GM21825 (cell line): ENCODE measurements at regions not wholly inside any gene's neighbourhood (a gene's known extent, or its start where the extent isn't known, plus 50 kb on each side); places are given as distances from the start of the nearest gene placed in this dataset.
"Not testable (repeated sequence)": the region's sequence is repeated elsewhere in the genome, so short reads cannot be mapped to it uniquely, and the experiment has no call there.

ENCODE experiments used
- ATAC-seq: cut with Tn5 transposase; IDR thresholded peaks from one replicate; pipeline ENCODE4 v1.9.1; 2021; ENCODE audit warnings: mild to moderate bottlenecking, moderate library complexity; ENCODE audit not compliant: unreplicated experiment

DNA sequence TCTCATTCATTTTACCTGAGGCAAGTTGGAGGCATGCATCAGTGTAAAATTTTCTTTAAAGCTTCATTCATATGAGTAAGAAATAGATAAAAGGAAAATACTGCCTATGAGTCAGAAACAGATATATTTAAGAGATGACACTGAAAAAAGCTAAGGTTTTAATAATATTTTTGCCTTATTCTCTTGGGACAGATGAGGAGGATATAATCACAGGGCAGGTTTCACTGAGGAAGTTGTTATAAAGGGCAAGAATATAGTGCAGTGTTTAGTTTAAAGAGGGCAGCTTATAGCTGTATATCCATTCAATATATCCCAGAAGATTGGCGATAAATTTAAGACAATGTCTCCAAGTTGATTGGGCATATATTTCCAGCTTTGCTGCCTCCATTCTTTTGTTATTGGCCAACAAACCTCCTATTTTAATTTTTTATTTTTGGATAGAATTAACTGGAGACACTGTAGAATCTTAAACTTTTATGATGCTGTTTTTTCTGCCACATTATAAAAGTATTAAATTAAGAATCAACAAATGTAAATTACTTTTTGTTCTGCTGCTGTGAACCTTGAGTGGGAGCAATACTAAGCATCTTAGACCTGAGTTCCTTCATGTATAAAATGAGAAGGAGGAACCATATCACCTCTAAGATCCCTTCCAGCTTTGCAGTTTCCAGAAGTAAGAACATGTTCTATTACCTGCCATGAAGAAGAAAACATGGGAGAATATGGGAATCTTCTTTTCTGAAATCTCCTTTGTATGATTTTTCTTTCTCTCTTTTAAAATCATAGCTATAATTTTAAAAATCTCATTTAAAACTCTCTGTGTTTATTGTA is 171.6 kb downstream of the S1PR1 start:
- peak; percentile 16 for ATAC-seq

DNA sequence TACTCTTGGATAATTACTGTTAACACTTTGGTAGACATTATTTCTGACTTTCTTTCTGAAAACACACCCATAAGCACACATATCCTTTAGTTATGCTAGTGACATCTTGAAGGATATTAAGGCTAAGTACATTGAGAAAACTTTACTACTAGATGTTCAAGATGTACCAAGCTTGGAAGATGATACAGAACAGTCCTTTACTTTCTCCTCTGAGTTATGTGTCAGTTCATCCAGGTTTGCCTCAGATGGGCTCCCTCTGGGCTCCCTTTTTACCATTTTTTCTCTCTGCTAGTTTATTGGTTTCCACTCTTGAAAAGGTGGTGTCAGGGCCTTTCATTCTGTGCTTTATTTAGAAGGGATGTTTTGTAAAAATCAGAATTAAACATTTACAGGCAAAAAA is 172.3 kb downstream of the S1PR1 start:
- no peak for ATAC-seq

DNA sequence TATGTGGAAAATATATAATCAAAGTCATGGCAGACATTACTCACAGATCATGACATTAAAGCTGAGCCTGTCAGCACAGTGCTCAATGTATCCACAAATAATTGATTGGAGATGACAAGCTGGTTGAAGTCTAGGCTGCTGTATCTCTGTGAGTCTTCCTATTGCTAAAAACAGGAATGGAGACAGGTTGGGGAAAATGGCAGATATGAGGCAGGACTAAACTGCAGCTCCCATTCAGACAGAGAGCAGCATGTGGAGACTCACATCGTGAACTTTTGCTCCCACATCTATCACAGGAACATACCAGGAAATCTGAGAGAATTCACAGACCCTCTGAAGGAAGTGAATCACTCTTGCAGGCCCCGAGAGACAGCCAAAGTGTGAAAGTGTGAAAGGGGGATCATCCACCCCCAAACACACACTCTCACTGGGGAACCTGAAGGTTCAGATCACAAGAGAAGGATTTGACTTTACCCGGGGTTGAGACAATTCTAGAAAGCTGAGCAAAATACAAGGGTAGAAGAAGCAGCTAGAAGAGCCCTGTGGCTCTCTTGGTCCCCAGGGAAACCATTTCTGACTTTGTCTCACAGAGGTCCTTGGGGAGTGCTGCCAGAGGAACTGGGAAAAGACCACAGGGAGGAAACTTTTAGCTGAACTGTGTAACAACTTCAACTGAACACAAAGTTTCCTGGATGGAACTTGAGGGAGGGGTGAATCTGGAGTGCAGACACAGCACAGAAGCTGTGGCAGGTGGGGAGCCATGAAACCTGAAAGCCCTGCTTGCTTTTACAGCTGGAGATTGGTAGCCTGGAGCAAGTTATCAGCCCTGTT is 173.4 kb downstream of the S1PR1 start:
- ATAC-seq: peak; percentile 50

DNA sequence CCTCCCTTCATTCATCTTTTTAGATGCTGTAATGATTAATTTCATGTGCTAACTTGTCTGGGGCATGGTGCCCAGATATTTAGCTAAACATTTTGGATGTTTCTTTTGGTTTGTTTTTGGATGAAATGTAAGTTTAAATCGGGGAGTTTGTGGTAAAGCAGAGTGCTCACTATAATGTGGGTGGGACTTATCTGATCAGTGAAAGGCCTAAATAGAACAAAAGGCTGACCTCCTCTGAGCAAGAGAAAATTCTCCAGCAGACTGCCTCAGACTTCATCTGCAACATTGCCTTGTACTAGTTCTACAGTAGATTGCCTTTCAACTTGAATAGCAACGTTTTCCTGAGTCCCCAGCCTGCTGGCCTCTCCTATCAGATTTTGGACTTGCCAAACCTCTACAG is 183.6 kb downstream of the S1PR1 start:
- no peak for ATAC-seq

DNA sequence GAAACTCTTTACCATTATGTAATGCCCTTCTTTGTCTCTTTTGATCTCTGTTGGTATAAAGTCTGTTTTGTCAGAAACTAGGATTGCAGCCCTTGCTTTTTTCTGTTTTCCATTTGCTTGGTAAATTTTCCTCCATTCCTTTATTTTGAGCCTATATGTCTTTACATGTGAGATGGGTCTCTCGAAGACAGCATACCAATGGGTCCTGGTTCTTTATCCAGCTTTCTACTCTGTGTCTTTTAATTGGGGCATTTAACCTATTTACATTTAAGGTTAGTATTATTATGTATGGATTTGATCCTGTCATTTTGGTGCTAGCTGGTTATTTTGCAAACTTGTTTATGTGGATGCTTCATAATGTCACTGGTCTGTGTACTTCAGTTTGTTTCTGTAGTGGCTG is 191.3 kb downstream of the S1PR1 start:
- not testable (repeated sequence) for ATAC-seq

DNA sequence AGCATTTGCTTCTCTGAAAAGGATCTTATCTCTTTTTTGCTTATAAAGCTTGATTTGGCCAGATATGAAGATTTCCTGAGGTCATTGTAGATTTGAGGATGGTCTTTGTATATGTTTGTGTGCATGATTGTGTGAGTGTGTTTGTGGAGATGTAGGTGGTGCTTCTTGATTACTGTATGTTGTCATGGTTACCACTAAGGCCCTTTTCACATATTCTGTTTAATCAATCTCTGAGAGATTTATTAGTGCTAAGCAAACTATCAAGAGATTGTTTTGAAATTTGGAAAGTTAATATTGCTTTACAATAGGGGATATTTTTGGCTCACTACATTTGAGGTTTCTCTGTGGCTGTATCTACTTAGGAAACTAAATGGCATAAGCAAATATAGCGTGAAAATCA is 191.7 kb downstream of the S1PR1 start:
- ATAC-seq: no peak

DNA sequence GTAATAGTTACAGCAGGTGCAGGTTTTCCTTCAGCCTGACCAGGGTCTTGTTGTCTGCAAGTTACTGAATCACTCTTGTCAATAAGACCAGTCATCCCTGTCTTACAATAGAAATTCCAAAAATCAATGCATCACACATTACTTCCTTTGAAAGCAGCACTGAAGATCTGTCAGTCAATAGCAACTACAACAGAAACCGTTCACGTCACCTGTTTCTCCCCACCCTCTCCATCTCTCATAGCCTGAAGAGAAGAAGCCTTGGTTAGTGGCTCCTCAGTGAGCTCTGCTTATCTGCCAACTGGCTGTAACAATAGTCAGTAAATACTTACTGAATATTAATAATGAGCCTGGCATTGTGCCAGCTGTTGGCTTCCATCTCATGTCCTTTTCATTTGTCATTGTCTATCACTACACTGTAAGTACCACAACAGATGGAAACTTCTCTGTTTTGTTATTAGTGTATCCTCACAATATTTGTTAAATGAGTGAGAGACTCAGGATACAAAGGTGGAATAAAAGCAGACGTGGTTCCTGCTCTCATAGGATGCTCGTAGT is 195.2 kb downstream of the S1PR1 start:
- ATAC-seq: no peak

DNA sequence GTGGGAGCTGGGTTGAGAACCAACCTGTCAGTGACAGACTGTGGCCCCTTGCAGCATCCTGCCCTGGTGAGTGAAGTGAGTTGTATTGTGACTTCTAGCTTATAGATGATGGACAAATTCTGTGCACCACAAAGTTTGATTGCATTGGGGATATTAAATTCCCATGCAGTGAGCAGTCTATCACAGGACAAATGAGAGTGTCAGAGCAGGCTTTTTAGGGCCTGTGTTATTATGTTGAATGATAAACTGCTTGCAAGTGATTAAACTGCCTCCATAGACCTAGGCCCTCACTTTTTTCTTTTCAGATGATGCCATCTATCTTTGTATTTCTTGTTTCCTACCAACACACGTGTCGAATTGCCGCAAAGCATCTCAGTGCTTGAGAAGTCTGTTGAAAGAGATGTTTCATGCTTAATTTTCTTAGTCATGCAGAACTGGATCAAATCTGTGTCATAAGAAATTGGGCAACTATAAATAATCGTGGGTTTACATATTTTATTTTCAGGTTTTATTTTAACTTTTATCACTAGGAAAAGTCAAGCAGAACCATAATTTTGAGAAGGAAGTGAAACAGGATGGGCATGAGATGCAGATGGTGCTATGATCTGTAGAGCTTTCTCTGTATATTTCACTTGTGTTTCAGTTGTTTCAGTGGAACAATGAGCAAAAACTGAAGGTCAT is 199.2 kb downstream of the S1PR1 start:
- peak; percentile 56 for ATAC-seq

DNA sequence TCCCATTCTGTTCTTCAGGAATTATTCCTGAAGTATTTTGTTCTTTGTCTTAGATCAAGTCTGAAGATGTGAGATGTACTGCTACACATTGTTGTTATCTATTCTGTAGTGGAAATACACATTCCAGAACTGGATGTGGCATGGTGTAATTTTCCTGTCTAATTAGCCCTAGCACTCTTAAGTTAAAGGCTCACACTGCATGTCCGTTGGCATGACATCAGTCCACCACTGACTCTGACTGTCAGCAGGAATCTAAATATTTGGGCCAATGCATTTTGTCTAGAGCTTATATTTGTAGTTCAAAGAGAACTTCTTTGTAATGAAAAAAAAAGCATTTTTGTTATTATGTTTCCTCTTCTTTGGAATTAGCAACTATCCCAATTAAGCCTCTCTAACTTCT is 201.0 kb downstream of the S1PR1 start:
- no peak for ATAC-seq

DNA sequence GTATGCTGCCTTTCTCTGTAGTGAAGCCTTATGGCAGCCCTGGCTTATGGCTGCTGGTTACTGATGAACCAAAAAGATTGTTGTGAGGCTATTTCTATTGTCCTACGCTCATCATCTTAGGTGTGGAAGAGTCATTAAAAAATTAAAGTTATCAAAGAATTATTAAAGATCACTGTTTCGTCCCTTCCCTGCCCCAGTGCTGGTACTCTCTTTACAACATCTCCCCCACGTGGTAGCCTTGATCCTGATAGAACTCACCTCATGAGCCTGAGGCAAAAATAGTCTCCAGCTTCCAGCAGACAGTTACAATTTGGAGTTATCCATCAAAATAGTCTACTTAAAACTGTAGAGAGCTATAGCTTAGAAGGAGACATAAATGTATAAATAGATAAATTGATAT is 201.5 kb downstream of the S1PR1 start:
- peak; percentile 60 for ATAC-seq

DNA sequence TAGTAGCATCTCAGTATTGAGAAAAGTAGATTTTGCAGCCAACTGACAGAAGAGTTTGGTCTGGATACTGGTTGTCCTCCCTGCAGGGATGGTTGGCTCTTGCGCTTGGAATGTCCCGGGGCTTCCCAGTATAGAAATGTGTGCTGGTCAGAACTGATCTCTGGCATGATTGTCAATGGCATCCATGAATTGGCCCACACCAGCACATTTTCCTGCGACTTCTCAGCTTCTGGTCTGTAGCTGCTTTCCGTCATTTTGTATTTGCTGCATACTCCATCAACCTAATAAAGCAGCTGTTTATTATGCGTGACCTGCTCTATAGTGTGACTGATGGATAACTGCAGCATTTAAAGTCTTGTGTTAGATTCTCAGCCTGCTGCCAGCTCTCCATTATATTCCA is 203.7 kb downstream of the S1PR1 start:
- ATAC-seq: no peak

DNA sequence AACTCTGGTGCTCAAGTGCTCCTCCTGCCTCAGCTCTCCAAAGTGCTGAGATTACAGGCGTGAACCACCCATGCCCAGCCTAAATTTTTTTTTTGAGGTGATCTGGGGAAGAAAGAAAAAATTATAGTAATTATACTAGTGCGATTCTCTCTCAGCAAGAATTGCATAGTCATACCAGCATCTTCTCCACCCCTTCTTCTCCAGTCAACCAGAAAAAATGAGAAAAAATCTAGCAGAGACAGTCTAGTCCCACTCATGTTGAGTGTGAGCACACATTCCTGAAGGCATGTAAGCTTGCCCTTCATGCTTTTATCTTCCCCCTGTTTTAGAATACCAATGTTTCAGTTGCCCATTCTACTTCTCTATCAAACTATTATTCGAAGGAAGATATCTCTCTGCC is 207.6 kb downstream of the S1PR1 start:
- ATAC-seq: no peak

DNA sequence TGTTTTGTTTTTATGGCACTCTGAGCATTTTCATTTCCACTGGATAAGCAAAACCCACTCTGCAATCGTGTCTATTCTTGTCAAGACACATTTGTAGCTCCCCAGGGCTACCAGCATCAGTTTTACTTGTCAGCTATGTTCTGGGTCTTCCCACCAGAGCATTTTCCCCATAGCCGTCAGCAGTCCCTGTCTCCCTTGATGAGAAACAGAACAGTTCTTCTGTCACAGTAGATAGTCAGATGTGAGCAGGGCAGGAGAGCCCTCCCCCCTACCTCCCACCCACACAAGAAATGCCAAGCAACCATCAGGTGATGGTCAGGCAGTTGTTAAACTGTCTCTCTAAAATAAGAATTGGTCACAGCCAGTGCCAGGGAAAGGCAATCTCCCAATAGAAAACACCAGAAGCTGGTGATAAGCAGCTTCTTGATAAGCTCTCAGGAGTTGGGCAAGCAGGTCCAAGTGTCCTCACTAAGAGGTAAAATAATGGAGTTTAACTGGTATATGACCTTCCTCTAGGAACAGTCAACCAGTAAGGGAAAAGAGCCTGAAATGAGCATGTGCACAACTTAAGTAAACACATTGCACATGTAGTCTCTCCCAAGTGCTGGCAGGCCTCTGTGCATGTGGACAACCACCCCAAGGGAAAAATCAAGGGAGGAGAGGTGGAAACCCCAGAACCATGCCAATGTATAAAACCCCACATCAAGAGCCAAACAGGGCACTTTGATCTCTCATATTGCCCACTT is 208.2 kb downstream of the S1PR1 start:
- no peak for ATAC-seq

DNA sequence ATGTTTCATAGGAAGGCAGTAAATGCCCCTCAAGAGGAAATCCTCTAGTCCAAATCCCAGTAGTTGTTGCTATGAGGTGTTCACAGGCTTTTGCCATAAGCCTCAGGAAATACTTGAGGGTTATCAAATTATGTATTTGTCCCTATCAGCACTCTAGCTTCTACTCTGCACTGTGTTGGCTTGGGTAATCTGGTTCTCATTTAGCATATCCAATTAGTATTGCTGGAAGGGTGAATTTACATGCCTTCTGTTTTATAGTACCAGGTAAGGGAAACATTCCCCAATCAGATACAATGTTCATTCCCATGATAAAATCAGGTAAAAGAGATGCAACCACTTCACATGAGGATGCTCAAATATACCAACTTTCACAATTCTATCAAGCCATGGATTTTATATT is 211.2 kb downstream of the S1PR1 start:
- no peak for ATAC-seq

DNA sequence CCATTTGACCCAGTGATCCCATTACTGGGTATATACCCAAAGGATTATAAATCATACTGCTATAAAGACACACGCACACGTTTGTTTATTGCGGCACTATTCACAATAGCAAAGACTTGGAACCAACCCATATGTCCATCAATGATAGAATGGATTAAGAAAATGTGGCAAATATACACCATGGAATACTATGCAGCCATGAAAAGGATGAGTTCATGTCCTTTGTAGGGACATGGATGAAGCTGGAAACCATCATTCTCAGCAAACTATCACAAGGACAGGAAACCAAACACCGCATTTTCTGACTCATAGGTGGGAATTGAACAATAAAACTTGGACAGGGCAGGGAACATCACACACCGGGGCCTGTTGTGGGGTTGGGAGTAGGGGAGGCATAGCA is 213.9 kb downstream of the S1PR1 start:
- not testable (repeated sequence) for ATAC-seq

DNA sequence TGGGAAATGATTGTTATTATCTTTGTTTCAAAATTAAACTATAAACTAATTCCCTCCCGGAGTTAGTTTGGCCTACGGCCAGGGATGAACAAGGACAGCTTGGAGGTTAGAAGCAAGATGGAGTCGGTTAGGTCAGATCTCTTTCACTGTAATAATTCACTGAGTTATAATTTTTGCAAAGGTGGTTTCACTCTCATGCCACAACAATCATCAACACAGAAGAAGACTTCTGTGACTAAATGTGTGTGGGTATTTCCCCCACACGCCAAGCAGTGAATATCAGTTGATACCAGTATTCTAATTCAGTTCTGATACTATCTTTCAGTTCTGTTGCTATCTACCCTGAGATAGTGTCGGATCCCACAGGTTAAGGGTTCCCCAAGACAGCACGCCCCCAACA is 215.1 kb downstream of the S1PR1 start:
- ATAC-seq: peak; percentile 45

DNA sequence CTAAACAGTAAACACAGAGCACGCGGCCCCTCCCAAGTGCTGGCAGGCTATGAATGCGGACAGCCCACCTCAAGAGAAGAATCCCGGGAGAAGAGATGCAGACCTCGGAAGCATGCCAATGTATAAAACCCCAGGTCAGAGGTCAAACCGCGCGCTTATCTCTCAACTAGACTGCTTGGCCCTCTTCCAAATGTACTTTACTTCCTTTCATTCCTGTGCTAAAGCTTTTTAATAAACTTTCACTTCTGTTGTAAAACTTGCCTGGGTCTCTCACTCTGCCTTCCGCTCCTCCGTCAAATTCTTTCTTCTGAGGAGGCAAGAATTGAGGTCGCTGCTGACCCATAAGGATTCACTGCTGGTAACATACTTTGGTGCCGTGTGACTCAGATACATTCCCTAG is 216.0 kb downstream of the S1PR1 start:
- no peak for ATAC-seq

DNA sequence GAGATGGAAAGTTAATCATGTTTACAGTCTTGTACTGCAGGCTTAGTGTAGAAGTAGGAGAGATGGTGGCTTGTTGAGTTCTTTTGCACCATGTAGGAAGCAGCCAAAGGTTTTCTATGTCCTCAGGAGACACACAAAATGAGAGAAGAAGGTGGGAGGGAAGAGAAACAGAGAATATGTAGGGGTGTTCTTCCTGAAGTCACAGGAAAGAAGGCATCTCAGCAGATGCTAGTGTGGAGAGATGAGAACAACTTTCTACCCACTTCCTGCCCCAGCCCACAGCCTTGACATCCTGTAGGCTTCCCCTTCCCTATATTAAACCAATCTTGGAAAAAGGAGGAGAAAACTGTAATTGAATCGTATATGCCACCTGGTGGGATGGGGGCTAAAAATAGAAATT is 217.0 kb downstream of the S1PR1 start:
- ATAC-seq: peak; percentile 80

DNA sequence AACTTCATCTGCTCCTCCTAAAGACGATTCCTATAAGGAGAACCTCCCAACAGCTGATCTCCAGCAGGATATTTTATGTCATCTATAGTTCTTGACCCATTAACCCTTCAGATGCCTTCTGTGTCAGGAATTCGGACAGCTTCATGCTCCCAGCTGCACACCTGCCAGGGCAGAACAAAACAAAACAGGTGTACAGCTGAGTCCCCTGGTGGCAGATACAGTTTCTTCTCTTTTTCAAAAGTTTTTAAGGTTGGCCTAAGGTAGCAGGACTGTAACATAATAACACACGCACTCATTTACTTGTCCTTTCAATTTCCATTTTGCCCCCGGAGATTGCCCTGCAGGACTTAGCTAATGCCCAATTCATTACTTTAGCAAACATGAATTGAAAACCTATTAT is 218.3 kb downstream of the S1PR1 start:
- ATAC-seq: no peak

DNA sequence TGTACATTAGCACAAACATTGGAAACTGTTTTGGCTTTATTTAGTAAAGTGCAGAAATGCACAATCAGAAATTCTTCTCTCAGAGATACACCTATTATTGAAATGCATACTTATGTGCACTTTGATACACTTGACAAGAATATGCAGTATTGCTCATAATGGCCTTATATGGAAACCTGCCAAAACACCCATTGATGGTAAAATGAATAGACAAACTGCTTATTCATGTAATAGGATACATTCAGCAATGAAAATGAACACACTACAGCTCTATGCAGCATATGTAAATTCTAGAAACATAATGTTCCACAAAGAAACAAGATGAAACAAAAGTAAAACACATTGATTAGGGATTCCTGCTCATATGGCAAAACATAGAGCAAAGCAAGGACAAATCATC is 223.9 kb downstream of the S1PR1 start:
- ATAC-seq: no peak

DNA sequence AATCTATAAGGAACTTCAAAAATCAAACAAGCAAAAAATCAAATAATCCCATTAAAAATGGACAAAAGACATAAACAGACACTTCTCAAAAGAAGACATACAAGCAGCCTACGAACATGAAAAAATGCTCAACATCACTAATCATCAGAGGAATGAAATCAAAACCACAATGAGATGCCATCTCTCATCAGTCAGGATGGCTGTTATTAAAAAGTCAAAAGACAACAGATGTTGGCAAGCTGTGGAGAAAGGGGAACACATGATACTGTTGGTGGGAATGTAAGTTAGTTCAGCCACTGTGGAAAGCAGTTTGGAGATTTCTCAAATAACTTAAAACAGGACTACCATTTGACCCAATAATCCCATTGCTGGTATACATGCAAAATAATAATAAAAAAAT is 226.4 kb downstream of the S1PR1 start:
- ATAC-seq: no peak
